Activated CD4-positive, alpha-beta T cell treated with anti-CD3 and anti-CD28 coated beads for 36 hours (primary cell): ENCODE measurements at regions not wholly inside any gene's neighbourhood (a gene's known extent, or its start where the extent isn't known, plus 50 kb on each side); places are given as distances from the start of the nearest gene placed in this dataset.

Source experiments
- ATAC-seq: fragments of 200-7000 bp; cut with Tn5 transposase; one replicate; pipeline ENCODE4 v1.10.0; 2021; ENCODE audit warnings: mild to moderate bottlenecking, moderate library complexity
- CTCF ChIA-PET: fragments of 350-600 bp; sonication (Branson Sonifier 250); formaldehyde crosslinking; loops from one replicate; lab custom pipeline; 2021; ENCODE audit warnings: antibody characterized with exemption; lab: Charles Lee
- POLR2A ChIA-PET: fragments of 350-600 bp; sonication (Branson Sonifier 250); formaldehyde crosslinking; loops from one replicate; lab custom pipeline; 2021; ENCODE audit warnings: antibody characterized with exemption, inconsistent platforms; lab: Charles Lee
- DNase-seq: peaks from one replicate; pipeline ENCODE4 v3.0.0-alpha.2; 2020
- H3K27ac Mint-ChIP-seq: one replicate; pipeline ENCODE4 v1.8.0; 2021; ENCODE audit warnings: mixed read lengths
- H3K27me3 Mint-ChIP-seq: one replicate; pipeline ENCODE4 v1.8.0; 2021; ENCODE audit warnings: mixed read lengths
- H3K36me3 Mint-ChIP-seq: one replicate; pipeline ENCODE4 v1.8.0; 2021; ENCODE audit warnings: low read depth, mixed read lengths
- H3K4me1 Mint-ChIP-seq: one replicate; pipeline ENCODE4 v1.8.0; 2021; ENCODE audit warnings: mixed read lengths
- H3K4me3 Mint-ChIP-seq: one replicate; pipeline ENCODE4 v1.8.0; 2021; ENCODE audit warnings: mild to moderate bottlenecking, moderate library complexity, mixed read lengths
- H3K9me3 Mint-ChIP-seq: one replicate; pipeline ENCODE4 v1.8.0; 2021; ENCODE audit warnings: low read depth, mixed read lengths
- intact Hi-C, 2 experiments: fragments of 100-400 bp; cut with DNase I in 1 of 2; cut with micrococcal nuclease in 1 of 2; formaldehyde crosslinking; loops; one replicate each; pipeline versions ENCODE4 v1.14.2 to v1.15.1; 2022 to 2024; cut with DNase I, micrococcal nuclease

- Mint-ChIP-seq H3K4me1 (no peaks in the 10 kb centered on the region), H3K4me3 (no peak overlapping the region), H3K27ac (no peak overlapping the region), H3K27me3 (no peaks in the 10 kb centered on the region), H3K36me3 (no peaks in the 10 kb centered on the region), H3K9me3 (no peaks in the 10 kb centered on the region)
- DNase-seq (no peak), ATAC-seq (no peak)
- CTCF ChIA-PET, result no interaction called here
- POLR2A ChIA-PET, result no interaction called here
- intact Hi-C loops, result no loop called here
These were observed 502.4 kb upstream of the CDH11 start for GRCh38 chr16:65624229-65624628.

- Mint-ChIP-seq H3K27me3 (no peaks in the 10 kb centered on the region), H3K4me1 (no peaks in the 10 kb centered on the region), H3K4me3 (no peak overlapping the region), H3K27ac (no peak overlapping the region), H3K9me3 (no peaks in the 10 kb centered on the region), H3K36me3 (no peaks in the 10 kb centered on the region)
- intact Hi-C loops, result no loop called here
- DNase-seq (no peak), ATAC-seq (no peak)
- ChIA-PET POLR2A (no interaction called here), CTCF (no interaction called here)
These were observed 501.0 kb upstream of the CDH11 start for GRCh38 chr16:65622871-65623270.

GRCh38 chr16:65622151-65622550 is 500.3 kb upstream of the CDH11 start:
- H3K4me1 Mint-ChIP-seq, result no peaks in the 10 kb centered on the region
- intact Hi-C loops, result no loop called here
- POLR2A ChIA-PET, result no interaction called here
- DNase-seq, result no peak
- no peaks in the 10 kb centered on the region for H3K27me3 Mint-ChIP-seq
- ATAC-seq, result no peak
- CTCF ChIA-PET, result no interaction called here
- no peak overlapping the region for H3K4me3 Mint-ChIP-seq
- no peaks in the 10 kb centered on the region for H3K36me3 Mint-ChIP-seq
- H3K27ac Mint-ChIP-seq, result no peak overlapping the region
- H3K9me3 Mint-ChIP-seq, result no peaks in the 10 kb centered on the region

DNA sequence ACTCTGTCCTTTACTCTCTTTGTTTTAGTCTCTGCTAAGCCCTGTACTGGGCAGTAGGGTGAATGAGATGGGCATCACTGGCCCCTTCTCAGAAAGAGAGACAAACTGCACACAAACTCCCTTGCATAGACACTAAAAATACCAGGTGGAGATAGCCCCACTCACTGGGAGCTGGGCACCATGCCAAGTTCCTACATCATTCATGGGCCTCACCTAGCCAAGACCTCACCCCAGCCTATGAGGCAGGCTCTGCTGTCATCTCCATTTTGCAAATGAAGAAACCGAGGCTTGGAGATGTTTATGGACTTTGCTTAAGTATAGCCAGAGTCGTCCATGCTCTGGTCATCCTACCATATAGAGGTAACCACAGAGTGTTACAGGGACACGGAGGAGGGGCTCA is 499.8 kb upstream of the CDH11 start:
- Mint-ChIP-seq H3K4me3 (no peak overlapping the region), H3K9me3 (no peaks in the 10 kb centered on the region), H3K36me3 (no peaks in the 10 kb centered on the region), H3K4me1 (no peaks in the 10 kb centered on the region), H3K27ac (no peak overlapping the region), H3K27me3 (no peaks in the 10 kb centered on the region)
- intact Hi-C loops, result no loop called here
- ChIA-PET POLR2A (no interaction called here), CTCF (interaction anchor here (0.6 kb wide), 1 partner anchor 120 kb away, joined by 3 read pairs; no protein-coding TSS in a partner anchor)
- DNase-seq (no peak), ATAC-seq (no peak)

DNA sequence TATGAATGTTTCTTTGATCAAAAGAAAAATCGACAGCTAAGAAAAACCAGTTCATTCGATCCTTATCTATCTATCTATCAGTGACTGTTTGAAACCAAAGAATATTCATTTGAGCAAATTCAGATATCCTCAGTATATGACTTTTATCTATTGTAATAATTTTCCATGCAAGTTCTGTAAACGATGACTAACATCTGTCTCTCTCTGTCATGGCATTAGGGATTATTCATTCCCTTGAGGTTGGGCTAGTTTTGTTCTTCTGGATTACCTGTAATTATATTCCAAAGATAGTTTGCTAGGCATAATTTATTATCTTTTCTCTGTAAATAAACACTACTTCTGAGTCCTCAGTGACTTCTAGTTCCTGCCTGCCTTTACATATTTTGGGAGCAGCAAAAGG is 497.7 kb upstream of the CDH11 start:
- Mint-ChIP-seq H3K36me3 (no peaks in the 10 kb centered on the region), H3K27ac (no peak overlapping the region), H3K4me3 (no peak overlapping the region), H3K9me3 (no peaks in the 10 kb centered on the region), H3K4me1 (no peaks in the 10 kb centered on the region), H3K27me3 (no peaks in the 10 kb centered on the region)
- CTCF ChIA-PET, result no interaction called here
- ATAC-seq (no peak), DNase-seq (no peak)
- intact Hi-C loops, result no loop called here
- POLR2A ChIA-PET, result no interaction called here

GRCh38 chr16:65618931-65619330 is 497.1 kb upstream of the CDH11 start:
- Mint-ChIP-seq H3K27ac (no peak overlapping the region), H3K9me3 (no peaks in the 10 kb centered on the region), H3K27me3 (no peaks in the 10 kb centered on the region), H3K4me1 (no peaks in the 10 kb centered on the region), H3K36me3 (no peaks in the 10 kb centered on the region), H3K4me3 (no peak overlapping the region)
- CTCF ChIA-PET, result no interaction called here
- intact Hi-C loops, result no loop called here
- DNase-seq (no peak), ATAC-seq (no peak)
- POLR2A ChIA-PET, result no interaction called here

DNA sequence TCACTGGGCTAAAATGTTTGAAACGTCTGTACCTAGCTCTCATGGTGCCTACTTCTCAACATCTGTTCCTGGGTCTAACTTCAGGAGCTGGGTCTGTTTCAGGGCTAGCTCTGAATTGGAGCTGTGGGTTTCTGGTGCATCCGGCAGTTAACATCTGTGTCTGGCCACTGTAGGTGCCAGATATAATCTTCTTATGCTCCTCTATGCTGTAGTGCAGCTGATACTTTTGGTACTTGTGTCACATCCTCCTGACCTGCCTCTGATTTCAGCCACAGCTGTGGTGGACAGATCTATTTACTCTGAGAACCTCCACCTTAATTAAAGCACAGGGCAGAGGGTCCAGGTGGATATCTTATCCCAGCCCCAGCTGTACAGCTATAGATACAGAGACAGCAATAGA is 496.5 kb upstream of the CDH11 start:
- Mint-ChIP-seq H3K4me1 (no peaks in the 10 kb centered on the region), H3K9me3 (no peaks in the 10 kb centered on the region), H3K27ac (no peak overlapping the region), H3K27me3 (no peaks in the 10 kb centered on the region), H3K36me3 (no peaks in the 10 kb centered on the region), H3K4me3 (no peak overlapping the region)
- CTCF ChIA-PET, result no interaction called here
- intact Hi-C loops, result no loop called here
- POLR2A ChIA-PET, result no interaction called here
- ATAC-seq (no peak), DNase-seq (no peak)

- H3K36me3 Mint-ChIP-seq, result no peaks in the 10 kb centered on the region
- intact Hi-C loops, result no loop called here
- H3K9me3 Mint-ChIP-seq, result no peaks in the 10 kb centered on the region
- no peak overlapping the region for H3K4me3 Mint-ChIP-seq
- POLR2A ChIA-PET, result no interaction called here
- DNase-seq (no peak), ATAC-seq (no peak)
- H3K27ac Mint-ChIP-seq, result no peak overlapping the region
- CTCF ChIA-PET, result no interaction called here
- no peaks in the 10 kb centered on the region for H3K27me3 Mint-ChIP-seq
- no peaks in the 10 kb centered on the region for H3K4me1 Mint-ChIP-seq
These were observed 495.6 kb upstream of the CDH11 start for GRCh38 chr16:65617421-65617820.

- no peaks in the 10 kb centered on the region for H3K36me3 Mint-ChIP-seq
- POLR2A ChIA-PET, result no interaction called here
- no peak overlapping the region for H3K4me3 Mint-ChIP-seq
- CTCF ChIA-PET, result interaction anchor here (0.7 kb wide), 1 partner anchor 171 kb away, joined by 3 read pairs; no protein-coding TSS in a partner anchor
- DNase-seq (no peak), ATAC-seq (no peak)
- peaks cover 3% of the 10 kb centered on the region for H3K9me3 Mint-ChIP-seq
- H3K27ac Mint-ChIP-seq, result no peak overlapping the region
- H3K4me1 Mint-ChIP-seq, result no peaks in the 10 kb centered on the region
- intact Hi-C loops, result no loop called here
- no peaks in the 10 kb centered on the region for H3K27me3 Mint-ChIP-seq
These were observed 486.6 kb upstream of the CDH11 start for GRCh38 chr16:65608455-65608854.

DNA sequence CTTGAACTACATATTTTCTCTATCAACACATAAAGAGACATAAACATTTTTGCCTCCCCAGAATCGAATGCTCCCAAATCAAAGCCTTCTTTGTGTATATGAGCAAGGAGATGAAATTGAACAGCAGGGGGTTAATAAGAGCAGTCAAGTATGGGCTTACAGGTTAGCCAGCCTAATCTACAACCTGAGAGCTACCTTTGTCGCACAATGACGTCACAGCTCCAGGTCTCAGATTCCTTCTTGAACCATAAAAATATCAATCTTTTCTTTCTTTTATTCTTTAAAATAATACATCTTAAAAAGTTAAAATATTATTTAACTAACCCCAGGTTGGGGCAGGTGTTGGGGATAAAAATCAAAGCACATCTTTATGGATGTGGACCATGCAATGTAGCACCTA is 482.9 kb upstream of the CDH11 start:
- ChIA-PET CTCF (no interaction called here), POLR2A (no interaction called here)
- DNase-seq (no peak), ATAC-seq (no peak)
- H3K36me3 Mint-ChIP-seq, result no peaks in the 10 kb centered on the region
- H3K27me3 Mint-ChIP-seq, result no peaks in the 10 kb centered on the region
- no peak overlapping the region for H3K27ac Mint-ChIP-seq
- H3K4me3 Mint-ChIP-seq, result no peak overlapping the region
- intact Hi-C loops, result no loop called here
- H3K9me3 Mint-ChIP-seq, result peaks cover 7% of the 10 kb centered on the region
- H3K4me1 Mint-ChIP-seq, result no peaks in the 10 kb centered on the region

DNA sequence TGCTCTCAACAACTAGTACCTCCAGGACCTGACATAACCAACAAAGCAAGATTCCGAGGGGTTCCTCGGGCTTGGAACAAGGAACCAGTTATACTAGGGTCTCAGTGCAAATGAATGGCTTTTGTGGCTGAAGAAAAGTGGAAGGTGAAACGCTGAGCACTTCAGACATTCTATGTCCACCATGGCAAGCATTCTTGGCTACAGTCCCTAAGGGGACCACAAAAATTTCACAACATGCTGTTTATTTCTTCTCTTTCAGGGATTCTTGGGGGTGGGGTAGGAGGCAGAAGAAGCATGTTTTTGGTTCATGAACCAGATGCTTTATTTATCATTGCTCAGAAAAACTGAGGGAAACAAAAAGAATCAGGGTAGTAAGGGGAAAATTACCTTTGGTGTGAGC is 479.9 kb upstream of the CDH11 start:
- POLR2A ChIA-PET, result no interaction called here
- Mint-ChIP-seq H3K4me3 (no peak overlapping the region), H3K9me3 (peaks cover 7% of the 10 kb centered on the region), H3K27ac (no peak overlapping the region), H3K4me1 (no peaks in the 10 kb centered on the region), H3K27me3 (no peaks in the 10 kb centered on the region), H3K36me3 (no peaks in the 10 kb centered on the region)
- CTCF ChIA-PET, result no interaction called here
- intact Hi-C loops, result no loop called here
- DNase-seq, result no peak
- ATAC-seq, result no peak

- no peaks in the 10 kb centered on the region for H3K27me3 Mint-ChIP-seq
- H3K9me3 Mint-ChIP-seq, result peaks cover 4% of the 10 kb centered on the region
- no peaks in the 10 kb centered on the region for H3K36me3 Mint-ChIP-seq
- DNase-seq (no peak), ATAC-seq (no peak)
- H3K4me1 Mint-ChIP-seq, result no peaks in the 10 kb centered on the region
- ChIA-PET POLR2A (no interaction called here), CTCF (no interaction called here)
- H3K27ac Mint-ChIP-seq, result no peak overlapping the region
- intact Hi-C loops, result no loop called here
- H3K4me3 Mint-ChIP-seq, result no peak overlapping the region
These were observed 478.8 kb upstream of the CDH11 start for GRCh38 chr16:65600629-65601028.

- H3K27me3 Mint-ChIP-seq, result no peaks in the 10 kb centered on the region
- peaks cover 4% of the 10 kb centered on the region for H3K9me3 Mint-ChIP-seq
- no peak overlapping the region for H3K4me3 Mint-ChIP-seq
- intact Hi-C loops, result no loop called here
- no peaks in the 10 kb centered on the region for H3K4me1 Mint-ChIP-seq
- ChIA-PET CTCF (no interaction called here), POLR2A (no interaction called here)
- H3K27ac Mint-ChIP-seq, result no peak overlapping the region
- no peaks in the 10 kb centered on the region for H3K36me3 Mint-ChIP-seq
- DNase-seq, result no peak
- ATAC-seq, result no peak
These were observed 478.2 kb upstream of the CDH11 start for GRCh38 chr16:65600046-65600445.
